Tibial nerve (tissue), 4 donors: ENCODE measurements at regions not wholly inside any gene's neighbourhood (a gene's known extent, or its start where the extent isn't known, plus 50 kb on each side); places are given as distances from the start of the nearest gene placed in this dataset.
"Not testable (repeated sequence)": the region's sequence is repeated elsewhere in the genome, so short reads cannot be mapped to it uniquely, and the experiment has no call there.

ENCODE experiments used
- DNase-seq, 2 donors: peaks; one replicate each; pipeline ENCODE4 v3.0.0-alpha.2; 2019; ENCODE audit warnings: low spot score in 2 of 2
- H3K27ac ChIP-seq, 4 donors: fragments of 200-600 bp; sonication (generic) in 3 of 4; one replicate each; pipeline ENCODE4 v1.5.1; 2017 to 2019; ENCODE audit warnings: mild to moderate bottlenecking in 1 of 4
- H3K27me3 ChIP-seq, 2 donors: fragments of 200-600 bp; sonication (generic) in 1 of 2; one replicate each; pipeline versions ENCODE4 v1.5.1 to v1.6.0; 2017 to 2019
- H3K36me3 ChIP-seq, 3 donors: fragments of 200-600 bp; sonication (generic); one replicate each; pipeline ENCODE4 v1.5.1; 2018 to 2019
- H3K4me1 ChIP-seq, 4 donors: fragments of 200-600 bp; sonication (generic) in 3 of 4; one replicate each; pipeline ENCODE4 v1.5.1; 2017 to 2019
- H3K4me3 ChIP-seq, 4 donors: fragments of 200-600 bp; sonication (generic) in 3 of 4; one replicate each; pipeline ENCODE4 v1.5.1; 2017 to 2019; ENCODE audit warnings: mild to moderate bottlenecking in 1 of 4, moderate library complexity in 1 of 4
- H3K9me3 ChIP-seq, 4 donors: fragments of 200-600 bp; sonication (generic) in 3 of 4; one replicate each; pipeline ENCODE4 v1.5.1; 2017 to 2019
- EP300 ChIP-seq, 2 donors: sonication (generic); formaldehyde crosslinking; IDR thresholded peaks; one replicate each; pipeline ENCODE4 v1.6.1; 2017; ENCODE audit warnings: antibody characterized with exemption in 2 of 2, mild to moderate bottlenecking in 1 of 2
- POLR2A ChIP-seq, 2 donors: fragments of 450-650 bp; IDR thresholded peaks; one replicate each; pipeline ENCODE4 v1.6.1; 2017; ENCODE audit warnings: antibody characterized with exemption in 2 of 2, mild to moderate bottlenecking in 2 of 2, moderate library complexity in 2 of 2
- WGBS, 2 donors: methylation state at CpG; one replicate each; pipeline ENCODE4 v1.1.5; 2018; 5-methylcytosine and 5-hydroxymethylcytosine counted together
- TF ChIP-seq, protein P1 (sequence below), 5 experiments: fragments of 200-600 bp in 3 of 5; fragments of 450-650 bp in 2 of 5; sonication (generic) in 3 of 5; IDR thresholded peaks; one replicate each; pipeline ENCODE4 v1.5.1; 2016 to 2019; ENCODE audit warnings: antibody characterized with exemption in 5 of 5, mild to moderate bottlenecking in 3 of 5, moderate library complexity in 2 of 5

DNA sequence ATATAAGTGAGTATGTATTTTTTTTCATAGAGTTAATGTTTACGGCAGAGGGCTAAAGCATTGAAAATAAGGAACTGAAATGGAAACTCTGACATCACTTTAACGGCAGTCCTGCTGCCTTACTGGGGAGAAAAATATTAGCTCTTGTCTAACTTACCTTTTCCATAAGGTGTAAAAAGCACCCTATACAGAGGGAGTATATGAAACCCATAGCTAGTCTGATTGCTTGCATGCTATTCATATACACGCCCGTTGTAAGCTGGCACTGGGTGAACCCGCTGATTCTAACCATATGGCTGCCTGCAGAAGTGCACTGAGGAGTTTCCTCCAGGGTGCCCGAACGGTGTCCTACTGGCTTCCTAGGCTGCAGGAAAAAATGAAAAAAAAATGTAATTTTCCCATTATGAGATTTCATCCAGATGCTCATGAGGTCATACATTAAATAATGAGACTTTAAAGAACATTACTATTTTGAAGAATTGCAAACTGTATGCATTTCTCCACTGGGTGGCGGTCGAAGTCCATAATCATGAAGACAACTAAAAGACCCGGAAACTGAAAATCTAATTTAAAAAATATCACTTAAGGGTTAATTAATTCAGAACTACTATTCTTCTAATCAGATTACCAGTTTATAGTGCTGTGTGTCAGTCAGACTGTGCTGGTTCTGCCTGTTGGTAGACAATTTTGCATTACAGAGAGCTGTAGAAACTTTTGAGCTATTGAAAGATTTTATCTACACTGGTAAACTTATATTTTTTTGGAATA, 144.7 kb downstream of the ALX1 start:
- no peak overlapping the region for H3K27ac ChIP-seq
- no peaks in the 10 kb centered on the region for H3K27me3 ChIP-seq
- H3K4me1 ChIP-seq: peaks cover 0 to 21% (median 0%) of the 10 kb centered on the region in 4 donors
- TF ChIP-seq EP300 (IDR thresholded peaks at IDR 0.05) (no peak), POLR2A (IDR thresholded peaks at IDR 0.05) (no peak)
- TF ChIP-seq, protein P1, sequence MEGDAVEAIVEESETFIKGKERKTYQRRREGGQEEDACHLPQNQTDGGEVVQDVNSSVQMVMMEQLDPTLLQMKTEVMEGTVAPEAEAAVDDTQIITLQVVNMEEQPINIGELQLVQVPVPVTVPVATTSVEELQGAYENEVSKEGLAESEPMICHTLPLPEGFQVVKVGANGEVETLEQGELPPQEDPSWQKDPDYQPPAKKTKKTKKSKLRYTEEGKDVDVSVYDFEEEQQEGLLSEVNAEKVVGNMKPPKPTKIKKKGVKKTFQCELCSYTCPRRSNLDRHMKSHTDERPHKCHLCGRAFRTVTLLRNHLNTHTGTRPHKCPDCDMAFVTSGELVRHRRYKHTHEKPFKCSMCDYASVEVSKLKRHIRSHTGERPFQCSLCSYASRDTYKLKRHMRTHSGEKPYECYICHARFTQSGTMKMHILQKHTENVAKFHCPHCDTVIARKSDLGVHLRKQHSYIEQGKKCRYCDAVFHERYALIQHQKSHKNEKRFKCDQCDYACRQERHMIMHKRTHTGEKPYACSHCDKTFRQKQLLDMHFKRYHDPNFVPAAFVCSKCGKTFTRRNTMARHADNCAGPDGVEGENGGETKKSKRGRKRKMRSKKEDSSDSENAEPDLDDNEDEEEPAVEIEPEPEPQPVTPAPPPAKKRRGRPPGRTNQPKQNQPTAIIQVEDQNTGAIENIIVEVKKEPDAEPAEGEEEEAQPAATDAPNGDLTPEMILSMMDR (IDR thresholded peaks at IDR 0.05): peak in 3 of 5 experiments; percentile 23 to 30 (median 27)
- DNase-seq: peak in 1 of 2 donors; percentile 35
- WGBS, 2 donors: 45 to 54% methylated on average over 10 of the region's 10 CpGs
- H3K4me3 ChIP-seq: peak overlapping the region in 1 of 4 donors; percentile 14
- no peaks in the 10 kb centered on the region for H3K36me3 ChIP-seq
- H3K9me3 ChIP-seq: no peaks in the 10 kb centered on the region

DNA sequence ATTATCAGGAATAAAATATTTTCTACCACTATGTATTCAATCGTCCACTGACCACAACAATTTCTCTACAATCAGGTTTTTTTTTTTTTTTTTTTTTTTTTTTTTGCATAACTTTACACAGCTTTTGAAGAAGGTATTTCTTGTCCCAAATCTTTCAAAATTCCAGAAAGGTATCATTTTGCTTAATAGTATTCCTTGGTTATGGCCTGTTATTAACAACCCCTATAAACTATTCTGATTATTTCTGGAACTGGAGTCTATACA, 145.3 kb downstream of the ALX1 start:
- no peak overlapping the region for H3K4me3 ChIP-seq
- 34 to 44% methylated on average over 1 of the region's 1 CpG for WGBS, 2 donors
- no peaks in the 10 kb centered on the region for H3K36me3 ChIP-seq
- H3K27me3 ChIP-seq: no peaks in the 10 kb centered on the region
- H3K9me3 ChIP-seq: no peaks in the 10 kb centered on the region
- no peak overlapping the region for H3K27ac ChIP-seq
- peaks cover 0 to 21% (median 0%) of the 10 kb centered on the region in 4 donors for H3K4me1 ChIP-seq
- no peak for DNase-seq
- TF ChIP-seq EP300 (IDR thresholded peaks at IDR 0.05) (no peak), POLR2A (IDR thresholded peaks at IDR 0.05) (no peak)
- TF ChIP-seq, protein P1 (IDR thresholded peaks at IDR 0.05): no peak

DNA sequence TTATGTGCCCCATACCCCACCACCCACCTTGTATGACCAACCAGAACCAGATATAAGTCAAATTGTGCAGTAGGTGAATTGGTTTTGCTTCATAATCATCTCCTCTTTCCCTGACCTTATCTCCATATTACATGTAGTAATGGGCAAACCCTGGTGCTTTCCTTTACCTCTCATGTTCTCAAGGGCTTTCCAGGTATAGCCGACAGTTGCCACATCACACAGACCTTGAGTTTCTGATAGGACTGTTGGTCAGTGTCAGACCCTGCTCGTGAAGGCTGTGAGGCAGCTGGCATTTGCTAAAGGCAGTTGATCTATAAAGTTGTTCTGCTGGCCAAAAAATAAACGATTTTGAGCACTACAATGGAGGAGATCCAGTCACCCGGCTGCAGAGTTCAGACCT, 145.9 kb downstream of the ALX1 start:
- Histone ChIP-seq H3K27me3 (no peaks in the 10 kb centered on the region), H3K4me3 (no peak overlapping the region), H3K27ac (no peak overlapping the region), H3K4me1 (peaks cover 0 to 17% (median 0%) of the 10 kb centered on the region in 4 donors), H3K9me3 (no peaks in the 10 kb centered on the region), H3K36me3 (no peaks in the 10 kb centered on the region)
- TF ChIP-seq EP300 (IDR thresholded peaks at IDR 0.05) (no peak), POLR2A (IDR thresholded peaks at IDR 0.05) (no peak)
- TF ChIP-seq, protein P1 (IDR thresholded peaks at IDR 0.05): no peak
- 78 to 85% methylated on average over 4 of the region's 4 CpGs for WGBS, 2 donors
- DNase-seq: no peak

DNA sequence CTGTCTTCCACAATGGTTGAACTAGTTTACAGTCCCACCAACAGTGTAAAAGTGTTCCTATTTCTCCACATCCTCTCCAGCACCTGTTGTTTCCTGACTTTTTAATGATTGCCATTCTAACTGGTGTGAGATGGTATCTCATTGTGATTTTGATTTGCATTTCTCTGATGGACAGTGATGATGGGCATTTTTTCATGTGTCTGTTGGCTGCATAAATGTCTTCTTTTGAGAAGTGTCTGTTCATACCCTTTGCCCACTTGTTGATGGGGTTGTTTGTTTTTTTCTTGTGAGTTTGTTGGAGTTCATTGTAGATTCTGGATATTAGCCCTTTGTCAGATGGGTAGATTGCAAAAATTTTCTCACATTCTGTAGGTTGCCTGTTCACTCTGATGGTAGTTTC, 153.1 kb downstream of the ALX1 start:
- H3K36me3 ChIP-seq, H3K4me3 ChIP-seq, H3K27ac ChIP-seq, H3K27me3 ChIP-seq, DNase-seq, H3K9me3 ChIP-seq, H3K4me1 ChIP-seq: not testable (repeated sequence)

DNA sequence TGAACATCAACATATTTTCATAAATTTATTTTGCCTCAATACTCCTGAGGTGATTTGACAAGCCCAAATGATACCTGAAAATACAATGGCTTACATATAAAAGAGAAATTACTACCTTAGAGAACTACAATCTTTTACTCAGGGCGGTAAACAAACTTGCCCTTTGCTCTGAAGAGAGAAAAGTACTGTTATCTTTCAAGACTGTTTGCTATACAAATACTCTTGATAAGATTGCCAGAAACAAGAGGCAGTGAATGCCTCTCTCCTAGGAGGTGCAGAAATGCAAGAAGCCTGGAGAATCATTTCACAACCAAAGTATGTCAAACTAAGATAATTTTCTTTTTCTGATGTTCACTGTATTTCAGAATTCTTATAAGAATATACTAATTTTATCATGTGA, 160.3 kb downstream of the ALX1 start:
- no peak for TF ChIP-seq POLR2A (IDR thresholded peaks at IDR 0.05)
- TF ChIP-seq, protein P1 (IDR thresholded peaks at IDR 0.05): no peak
- TF ChIP-seq EP300 (IDR thresholded peaks at IDR 0.05): no peak
- H3K27ac ChIP-seq: no peak overlapping the region
- no peak for DNase-seq
- H3K9me3 ChIP-seq: peaks cover 0 to 4% (median 0%) of the 10 kb centered on the region in 4 donors
- no peaks in the 10 kb centered on the region for H3K27me3 ChIP-seq
- no peaks in the 10 kb centered on the region for H3K36me3 ChIP-seq
- H3K4me3 ChIP-seq: no peak overlapping the region
- 68 to 76% methylated on average over 1 of the region's 1 CpG for WGBS, 2 donors
- H3K4me1 ChIP-seq: no peaks in the 10 kb centered on the region

DNA sequence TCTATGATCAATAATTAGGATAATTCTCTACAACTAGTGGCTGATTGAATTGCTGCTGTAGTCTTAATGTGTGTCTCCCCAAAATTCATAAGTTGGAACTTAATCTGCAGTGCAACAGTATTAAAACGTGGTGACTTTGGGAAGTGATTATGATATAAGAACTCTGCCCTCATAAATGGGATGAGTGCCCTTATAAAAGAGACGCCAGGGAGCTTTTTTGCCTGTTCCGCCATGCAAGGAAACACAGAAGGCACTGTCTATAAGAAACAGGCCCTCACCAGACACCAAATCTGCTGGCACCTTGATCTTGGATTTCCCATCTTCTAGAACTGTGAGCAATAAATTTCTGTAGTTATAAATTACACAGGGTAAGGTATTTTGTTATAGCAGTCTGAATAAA, 161.0 kb downstream of the ALX1 start:
- TF ChIP-seq POLR2A (IDR thresholded peaks at IDR 0.05) (no peak), EP300 (IDR thresholded peaks at IDR 0.05) (no peak)
- TF ChIP-seq, protein P1 (IDR thresholded peaks at IDR 0.05): no peak
- no peak for DNase-seq
- no peaks in the 10 kb centered on the region for H3K27me3 ChIP-seq
- peaks cover 0 to 4% (median 0%) of the 10 kb centered on the region in 4 donors for H3K9me3 ChIP-seq
- no peak overlapping the region for H3K27ac ChIP-seq
- no peaks in the 10 kb centered on the region for H3K36me3 ChIP-seq
- no peak overlapping the region for H3K4me3 ChIP-seq
- H3K4me1 ChIP-seq: no peaks in the 10 kb centered on the region
- WGBS, 2 donors: 85 to 87% methylated on average over 3 of the region's 3 CpGs
